Right lobe of liver (tissue), 4 donors: ENCODE measurements at regions not wholly inside any gene's neighbourhood (a gene's known extent, or its start where the extent isn't known, plus 50 kb on each side); places are given as distances from the start of the nearest gene placed in this dataset.

Experiments used
- POLR2A ChIP-seq: fragments of 450-650 bp; IDR thresholded peaks from one replicate; pipeline ENCODE4 v1.6.1; 2017; ENCODE audit warnings: antibody characterized with exemption, mild to moderate bottlenecking
- TF ChIP-seq, protein P1 (sequence below), 4 donors: fragments of 200-600 bp in 3 of 4; fragments of 450-650 bp in 1 of 4; IDR thresholded peaks; one replicate each; pipeline versions ENCODE4 v1.5.1 to v1.8.0; 2016 to 2022; ENCODE audit warnings: antibody characterized with exemption in 4 of 4, mild to moderate bottlenecking in 2 of 4
- donor health status: DM: no; HTN: no; CAD: no.
- donor health status: DM: no; HTN: no; CAD: no.
- donor health status: DM: no; HTN: yes; CAD: no.

DNA sequence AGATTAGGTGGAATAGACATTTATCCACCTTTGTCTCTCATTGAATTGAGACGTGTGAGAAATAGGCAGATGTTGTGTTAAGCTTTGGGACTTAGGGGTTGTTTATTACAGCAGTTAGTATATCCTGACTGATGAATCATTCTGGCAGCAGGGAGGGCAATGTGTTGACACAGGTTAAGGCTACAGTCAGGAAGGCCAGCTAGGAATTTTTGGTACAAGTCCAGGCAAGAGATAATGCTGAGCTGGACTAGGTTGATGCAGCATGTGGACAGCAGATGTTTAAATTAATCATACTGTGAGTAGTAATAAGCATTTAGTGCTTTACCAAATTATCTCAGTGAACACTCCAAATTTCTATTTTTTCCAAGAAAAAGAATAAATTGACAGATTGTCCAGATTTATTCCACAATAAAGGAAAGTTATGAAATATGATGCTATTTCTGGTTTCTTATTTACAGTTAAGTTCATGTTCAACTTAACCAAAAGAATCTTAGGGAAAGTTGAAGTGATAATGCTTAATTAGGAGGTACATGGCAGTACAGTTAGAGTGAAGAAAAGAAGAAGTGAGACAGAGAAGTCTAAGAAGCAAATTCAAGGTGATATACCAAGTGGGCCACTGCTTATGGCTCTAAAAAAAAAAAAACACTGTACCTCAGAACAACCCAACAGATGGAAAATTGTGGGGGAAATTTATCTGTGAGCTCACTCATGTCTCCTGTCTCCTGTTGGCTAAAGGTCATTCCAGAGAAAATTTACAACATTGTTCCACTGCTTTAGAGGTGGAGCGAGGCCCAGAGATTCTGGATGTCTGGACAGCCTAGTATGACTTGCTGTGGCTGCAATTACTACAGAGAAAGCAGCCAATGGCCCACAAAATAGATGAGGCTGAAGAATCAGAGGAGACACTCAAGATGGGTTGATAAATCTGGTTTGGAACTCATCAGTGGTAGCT is 102.7 kb upstream of the C21orf91 start:
- no peak for TF ChIP-seq POLR2A
- TF ChIP-seq, protein P1, sequence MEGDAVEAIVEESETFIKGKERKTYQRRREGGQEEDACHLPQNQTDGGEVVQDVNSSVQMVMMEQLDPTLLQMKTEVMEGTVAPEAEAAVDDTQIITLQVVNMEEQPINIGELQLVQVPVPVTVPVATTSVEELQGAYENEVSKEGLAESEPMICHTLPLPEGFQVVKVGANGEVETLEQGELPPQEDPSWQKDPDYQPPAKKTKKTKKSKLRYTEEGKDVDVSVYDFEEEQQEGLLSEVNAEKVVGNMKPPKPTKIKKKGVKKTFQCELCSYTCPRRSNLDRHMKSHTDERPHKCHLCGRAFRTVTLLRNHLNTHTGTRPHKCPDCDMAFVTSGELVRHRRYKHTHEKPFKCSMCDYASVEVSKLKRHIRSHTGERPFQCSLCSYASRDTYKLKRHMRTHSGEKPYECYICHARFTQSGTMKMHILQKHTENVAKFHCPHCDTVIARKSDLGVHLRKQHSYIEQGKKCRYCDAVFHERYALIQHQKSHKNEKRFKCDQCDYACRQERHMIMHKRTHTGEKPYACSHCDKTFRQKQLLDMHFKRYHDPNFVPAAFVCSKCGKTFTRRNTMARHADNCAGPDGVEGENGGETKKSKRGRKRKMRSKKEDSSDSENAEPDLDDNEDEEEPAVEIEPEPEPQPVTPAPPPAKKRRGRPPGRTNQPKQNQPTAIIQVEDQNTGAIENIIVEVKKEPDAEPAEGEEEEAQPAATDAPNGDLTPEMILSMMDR (IDR thresholded peaks at IDR 0.05): no peak
